ENCODE measurements at regions not wholly inside any gene's neighbourhood (a gene's known extent, or its start where the extent isn't known, plus 50 kb on each side); places are given as distances from the start of the nearest gene placed in this dataset.

- DNase-seq (ENCODE audit: low spot score) (no peak), FAIRE-seq (no peak)
Measured at GRCh38 chr22:48649466-48649865, 1178.2 kb downstream of the BRD1 start.

GRCh38 chr22:48649031-48649430 lies 1178.6 kb downstream of the BRD1 start:
- DNase-seq (ENCODE audit: low spot score) (no peak), FAIRE-seq (no peak)

- DNase-seq (ENCODE audit: low spot score) (no peak), FAIRE-seq (no peak)
Measured at GRCh38 chr22:48647606-48648515, 1179.8 kb downstream of the BRD1 start.

- FAIRE-seq (no peak), DNase-seq (ENCODE audit: low spot score) (no peak)
Measured at GRCh38 chr22:48647051-48647450, 1180.6 kb downstream of the BRD1 start.

GRCh38 chr22:48646216-48646925 lies 1181.3 kb downstream of the BRD1 start:
- no peak for DNase-seq (ENCODE audit: low spot score)
- no peak for FAIRE-seq

- FAIRE-seq (no peak), DNase-seq (ENCODE audit: low spot score) (no peak)
Measured at GRCh38 chr22:48645766-48646165, 1181.9 kb downstream of the BRD1 start.

- DNase-seq (ENCODE audit: low spot score) (no peak), FAIRE-seq (no peak)
Measured at GRCh38 chr22:48644997-48645396, 1182.7 kb downstream of the BRD1 start.

GRCh38 chr22:48644108-48644507 lies 1183.6 kb downstream of the BRD1 start:
- DNase-seq (ENCODE audit: low spot score), result no peak
- no peak for FAIRE-seq

GRCh38 chr22:48643066-48643731 lies 1184.5 kb downstream of the BRD1 start:
- DNase-seq (ENCODE audit: low spot score) (no peak), FAIRE-seq (no peak)

GRCh38 chr22:48642550-48642949 lies 1185.1 kb downstream of the BRD1 start:
- no peak for DNase-seq (ENCODE audit: low spot score)
- no peak for FAIRE-seq

- no peak for FAIRE-seq
- no peak for DNase-seq (ENCODE audit: low spot score)
Measured at GRCh38 chr22:48641906-48642475, 1185.7 kb downstream of the BRD1 start.

- FAIRE-seq, result no peak
Measured at GRCh38 chr22:48640890-48641841, 1186.5 kb downstream of the BRD1 start.

GRCh38 chr22:48639896-48640748 lies 1187.6 kb downstream of the BRD1 start:
- no peak for DNase-seq (ENCODE audit: low spot score)

More at GRCh38 chr22:48640890-48641841, 1186.5 kb downstream of the BRD1 start:
- no peak for DNase-seq (ENCODE audit: low spot score)

GRCh38 chr22:48639021-48639795 lies 1188.5 kb downstream of the BRD1 start:
- DNase-seq (ENCODE audit: low spot score) (no peak), FAIRE-seq (no peak)

More at GRCh38 chr22:48639896-48640748, 1187.6 kb downstream of the BRD1 start:
- FAIRE-seq, result no peak

GRCh38 chr22:48637231-48637630 lies 1190.4 kb downstream of the BRD1 start:
- FAIRE-seq (no peak), DNase-seq (ENCODE audit: low spot score) (no peak)

- no peak for FAIRE-seq
- no peak for DNase-seq (ENCODE audit: low spot score)
Measured at GRCh38 chr22:48636746-48637145, 1190.9 kb downstream of the BRD1 start.

GRCh38 chr22:48635816-48636215 lies 1191.9 kb downstream of the BRD1 start:
- no peak for FAIRE-seq
- no peak for DNase-seq (ENCODE audit: low spot score)

GRCh38 chr22:48635031-48635430 lies 1192.6 kb downstream of the BRD1 start:
- FAIRE-seq (no peak), DNase-seq (ENCODE audit: low spot score) (no peak)

All from RCC 7860 (cell line).